ENCODE measurements at regions not wholly inside any gene's neighbourhood (a gene's known extent, or its start where the extent isn't known, plus 50 kb on each side); places are given as distances from the start of the nearest gene placed in this dataset.

GRCh38 chr2:123715467-123715982 lies 309.6 kb upstream of the CNTNAP5 start:
- H3K36me3 ChIP-seq (replicated peaks in 1 of 2; ENCODE audit: control insufficient read depth in 1 of 2, insufficient read depth in 2 of 2, low read length in 1 of 2), result no peaks in the 10 kb centered on the region
- no peaks in the 10 kb centered on the region for H3K27me3 ChIP-seq (ENCODE audit: insufficient read depth)
- ChIA-PET POLR2A (no interaction called here), CTCF (no interaction called here)
- H4K20me1 ChIP-seq (ENCODE audit: insufficient read depth), result no peaks in the 10 kb centered on the region
- no peak overlapping the region for H2AFZ ChIP-seq (ENCODE audit: low read depth)
- no peaks in the 10 kb centered on the region for H3F3A ChIP-seq (replicated peaks; ENCODE audit: insufficient read depth)
- no peak overlapping the region for H3K4me3 ChIP-seq (ENCODE audit: low read depth in 2 of 2, low read length in 1 of 2)
- DNase-seq, result no peak
- H3K79me2 ChIP-seq (ENCODE audit: insufficient read depth), result no peaks in the 10 kb centered on the region
- no peak overlapping the region for H3K27ac ChIP-seq (ENCODE audit: low read depth in 2 of 2, low read length in 1 of 2)
- WGBS (ENCODE audit: low lambda C conversion rate), result 44% methylated on average over 3 of the region's 3 CpGs
- TF ChIP-seq MEF2A (IDR thresholded peaks at IDR 0.05; ENCODE audit: borderline replicate concordance, low read depth) (no peak), PBX3 (IDR thresholded peaks at IDR 0.05) (no peak), EP300 (IDR thresholded peaks at IDR 0.05; ENCODE audit: borderline replicate concordance in 1 of 2, low read depth in 1 of 2, low read length in 1 of 2) (no peak), YY1 (IDR thresholded peaks at IDR 0.05; ENCODE audit: low read depth) (no peak), RAD21 (IDR thresholded peaks at IDR 0.05; ENCODE audit: low read length) (no peak), ELF1 (IDR thresholded peaks at IDR 0.05) (no peak), RFX5 (IDR thresholded peaks at IDR 0.05; ENCODE audit: low read length) (no peak), EZH2phosphoT487 (IDR thresholded peaks at IDR 0.05; ENCODE audit: borderline replicate concordance, low read depth) (no peak), FOXM1 (IDR thresholded peaks at IDR 0.05; ENCODE audit: low read depth) (no peak), TCF12 (IDR thresholded peaks at IDR 0.05) (no peak), GABPA (IDR thresholded peaks at IDR 0.05; ENCODE audit: low read depth) (no peak), NFIC (IDR thresholded peaks at IDR 0.05; ENCODE audit: borderline replicate concordance) (no peak), SIN3A (IDR thresholded peaks at IDR 0.05; ENCODE audit: borderline replicate concordance, low read depth, low read length) (no peak), FOXJ3 (CRISPR knock-in tag; IDR thresholded peaks at IDR 0.05) (no peak), JUND (IDR thresholded peaks at IDR 0.05) (no peak)
- TF ChIP-seq, protein P1, sequence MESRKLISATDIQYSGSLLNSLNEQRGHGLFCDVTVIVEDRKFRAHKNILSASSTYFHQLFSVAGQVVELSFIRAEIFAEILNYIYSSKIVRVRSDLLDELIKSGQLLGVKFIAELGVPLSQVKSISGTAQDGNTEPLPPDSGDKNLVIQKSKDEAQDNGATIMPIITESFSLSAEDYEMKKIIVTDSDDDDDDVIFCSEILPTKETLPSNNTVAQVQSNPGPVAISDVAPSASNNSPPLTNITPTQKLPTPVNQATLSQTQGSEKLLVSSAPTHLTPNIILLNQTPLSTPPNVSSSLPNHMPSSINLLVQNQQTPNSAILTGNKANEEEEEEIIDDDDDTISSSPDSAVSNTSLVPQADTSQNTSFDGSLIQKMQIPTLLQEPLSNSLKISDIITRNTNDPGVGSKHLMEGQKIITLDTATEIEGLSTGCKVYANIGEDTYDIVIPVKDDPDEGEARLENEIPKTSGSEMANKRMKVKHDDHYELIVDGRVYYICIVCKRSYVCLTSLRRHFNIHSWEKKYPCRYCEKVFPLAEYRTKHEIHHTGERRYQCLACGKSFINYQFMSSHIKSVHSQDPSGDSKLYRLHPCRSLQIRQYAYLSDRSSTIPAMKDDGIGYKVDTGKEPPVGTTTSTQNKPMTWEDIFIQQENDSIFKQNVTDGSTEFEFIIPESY (IDR thresholded peaks at IDR 0.05; ENCODE audit: borderline replicate concordance, low read depth), result no peak
- no peaks in the 10 kb centered on the region for H3K9me2 ChIP-seq
- peaks cover 0 to 4% of the 10 kb centered on the region in 2 experiments; a peak in 1 of 4 replicates for H3K4me1 ChIP-seq (ENCODE audit: control insufficient read depth in 1 of 2, insufficient read depth in 2 of 2, low read depth in 1 of 2, low read length in 1 of 2)
- no peak overlapping the region for H3K4me2 ChIP-seq
- 0 out of 2 replicates have a peak, but pooled peaks cover 4% of the 10 kb centered on the region for H3K9me3 ChIP-seq
- no peak overlapping the region for H3K9ac ChIP-seq

Data from SK-N-SH (cell line).